LNCaP clone FGC (cell line): ENCODE measurements at regions not wholly inside any gene's neighbourhood (a gene's known extent, or its start where the extent isn't known, plus 50 kb on each side); places are given as distances from the start of the nearest gene placed in this dataset.

Experiments used
- DNase-seq: peaks from one replicate; pipeline ENCODE4 v3.0.0-alpha.2; 2011; ENCODE audit warnings: low read depth
- H3K4me3 ChIP-seq: 2 replicates; pipeline ENCODE4 v1.5.1; 2011; ENCODE audit warnings: mild to moderate bottlenecking, low read depth, low read length, control low read depth
- CTCF ChIP-seq: IDR thresholded peaks from 2 replicates; pipeline ENCODE4 v1.5.1; 2012; ENCODE audit warnings: mild to moderate bottlenecking; ENCODE audit not compliant: control insufficient read depth, insufficient read depth; ENCODE audit errors: extremely low read depth

- H3K4me3 ChIP-seq = no peak overlapping the region
- DNase-seq = peak; percentile 36
- TF ChIP-seq CTCF = no peak
Observed at GRCh38 chr4:22573198-22573597, 57.3 kb upstream of the ADGRA3 start.

GRCh38 chr4:22573641-22574040, 57.8 kb upstream of the ADGRA3 start:
- H3K4me3 ChIP-seq = no peak overlapping the region
- no peak for DNase-seq
- TF ChIP-seq CTCF = no peak

GRCh38 chr4:22574424-22574823, 58.6 kb upstream of the ADGRA3 start:
- no peak for DNase-seq
- no peak overlapping the region for H3K4me3 ChIP-seq
- TF ChIP-seq CTCF = no peak

GRCh38 chr4:22574880-22575279, 59.0 kb upstream of the ADGRA3 start:
- no peak overlapping the region for H3K4me3 ChIP-seq
- TF ChIP-seq CTCF = no peak
- DNase-seq = no peak

- H3K4me3 ChIP-seq = no peak overlapping the region
- no peak for TF ChIP-seq CTCF
- no peak for DNase-seq
Observed at GRCh38 chr4:22587253-22587652, 71.4 kb upstream of the ADGRA3 start.

GRCh38 chr4:22593933-22594332, 78.1 kb upstream of the ADGRA3 start:
- H3K4me3 ChIP-seq = no peak overlapping the region
- TF ChIP-seq CTCF = no peak

GRCh38 chr4:22595684-22596083, 79.8 kb upstream of the ADGRA3 start:
- no peak for TF ChIP-seq CTCF
- no peak for DNase-seq
- H3K4me3 ChIP-seq = no peak overlapping the region

More at GRCh38 chr4:22593933-22594332, 78.1 kb upstream of the ADGRA3 start:
- DNase-seq = no peak
